IMR-90 (cell line): ENCODE measurements at regions not wholly inside any gene's neighbourhood (a gene's known extent, or its start where the extent isn't known, plus 50 kb on each side); places are given as distances from the start of the nearest gene placed in this dataset.

ENCODE experiments used
- ATAC-seq: fragments of 200-7000 bp; cut with Tn5 transposase; 2 replicates; pipeline ENCODE4 v1.9.1; 2020; ENCODE audit warnings: low read depth, mild to moderate bottlenecking, moderate library complexity
- BruUV-seq: library from RNA; stranded (reverse); fragments of 400-500 nt; replicated peaks from 2 replicates; lab custom pipeline; 2021; lab: Mats Ljungman, UMichigan
- CTCF ChIA-PET: fragments of 300-600 bp; formaldehyde crosslinking; extraction: SDS; loops from one replicate; lab custom pipeline; 2021; ENCODE audit warnings: antibody characterized with exemption; lab: Yijun Ruan, JAX
- POLR2A ChIA-PET: fragments of 300-600 bp; sonication (Branson Sonifier 250); formaldehyde crosslinking; loops from one replicate; lab custom pipeline; 2022; ENCODE audit warnings: antibody characterized with exemption; ENCODE audit not compliant: unreplicated experiment; lab: Charles Lee
- DNase-seq: peaks from one replicate; pipeline ENCODE4 v3.0.0; 2013
- H2AFZ ChIP-seq: replicated peaks from 2 replicates; pipeline ENCODE3; 2013; ENCODE audit warnings: low read length, mild to moderate bottlenecking; ENCODE audit not compliant: poor library complexity
- H2AK5ac ChIP-seq: 2 replicates; pipeline ENCODE4 v1.6.1; 2013; ENCODE audit warnings: low read depth, low read length, inconsistent platforms
- H2AK9ac ChIP-seq: replicated peaks from 2 replicates; pipeline ENCODE3; 2013; ENCODE audit warnings: mild to moderate bottlenecking, low read depth, low read length, moderate library complexity; ENCODE audit not compliant: poor library complexity
- H2BK120ac ChIP-seq: 2 replicates; pipeline ENCODE4 v1.6.1; 2013; ENCODE audit warnings: low read depth, low read length, inconsistent platforms
- H2BK15ac ChIP-seq: 3 replicates; pipeline ENCODE4 v1.6.1; 2013; ENCODE audit warnings: low read depth, low read length, inconsistent platforms
- H2BK20ac ChIP-seq: 2 replicates; pipeline ENCODE4 v1.6.1; 2013; ENCODE audit warnings: low read depth, mild to moderate bottlenecking, inconsistent platforms, low read length, moderate library complexity
- H2BK5ac ChIP-seq: 2 replicates; pipeline ENCODE4 v1.6.1; 2013; ENCODE audit warnings: mild to moderate bottlenecking, low read depth, low read length, inconsistent platforms; ENCODE audit not compliant: poor library complexity, severe bottlenecking
- H3K14ac ChIP-seq: replicated peaks from 2 replicates; pipeline ENCODE4 v1.6.1; 2013; ENCODE audit warnings: low read depth, low read length, inconsistent platforms
- H3K18ac ChIP-seq: 2 replicates; pipeline ENCODE4 v1.6.1; 2013; ENCODE audit warnings: low read depth, low read length, control low read depth
- H3K23ac ChIP-seq: 2 replicates; pipeline ENCODE4 v1.6.1; 2013; ENCODE audit warnings: low read depth, low read length, inconsistent platforms
- H3K27ac ChIP-seq: 2 replicates; pipeline ENCODE4 v1.5.1; 2013; ENCODE audit warnings: mild to moderate bottlenecking, control low read depth, low read length; ENCODE audit not compliant: insufficient read depth
- H3K27me3 ChIP-seq: 2 replicates; pipeline ENCODE4 v1.6.1; 2013; ENCODE audit warnings: low read length; ENCODE audit not compliant: control insufficient read depth, insufficient read depth
- H3K36me3 ChIP-seq: 2 replicates; pipeline ENCODE4 v1.6.1; 2013; ENCODE audit warnings: low read length, mixed read lengths; ENCODE audit not compliant: control insufficient read depth, insufficient read depth
- H3K4ac ChIP-seq: 2 replicates; pipeline ENCODE4 v1.6.1; 2013; ENCODE audit warnings: low read depth, low read length, inconsistent platforms
- H3K4me1 ChIP-seq: 2 replicates; pipeline ENCODE4 v1.6.1; 2013; ENCODE audit warnings: low read length, mixed read lengths; ENCODE audit not compliant: control insufficient read depth, insufficient read depth
- H3K4me2 ChIP-seq: 2 replicates; pipeline ENCODE4 v1.6.1; 2013; ENCODE audit warnings: low read depth, mild to moderate bottlenecking, control low read depth, low read length, moderate library complexity
- H3K4me3 ChIP-seq: 2 replicates; pipeline ENCODE4 v1.5.1; 2013; ENCODE audit warnings: low read depth, mild to moderate bottlenecking, control low read depth, low read length, moderate library complexity; ENCODE audit not compliant: insufficient read depth
- H3K56ac ChIP-seq: 2 replicates; pipeline ENCODE4 v1.6.1; 2013; ENCODE audit warnings: low read length, inconsistent platforms; ENCODE audit not compliant: insufficient read depth; ENCODE audit errors: extremely low read depth
- H3K79me1 ChIP-seq, 2 experiments: 2 replicates each; pipeline ENCODE4 v1.6.1; 2013; ENCODE audit warnings: low read length in 2 of 2, inconsistent platforms in 1 of 2, low read depth in 1 of 2
- H3K9ac ChIP-seq: 2 replicates; pipeline ENCODE4 v1.6.1; 2013; ENCODE audit warnings: low read depth, low read length, control low read depth
- H3K9me1 ChIP-seq: 2 replicates; pipeline ENCODE4 v1.6.1; 2013; ENCODE audit warnings: low read length, inconsistent platforms; ENCODE audit not compliant: insufficient read depth
- H3K9me3 ChIP-seq: 2 replicates; pipeline ENCODE4 v1.6.1; 2013; ENCODE audit warnings: low read length; ENCODE audit not compliant: control insufficient read depth, insufficient read depth
- H4K20me1 ChIP-seq: 2 replicates; pipeline ENCODE4 v1.6.1; 2013; ENCODE audit warnings: low read length, inconsistent platforms; ENCODE audit not compliant: insufficient read depth
- H4K5ac ChIP-seq: 2 replicates; pipeline ENCODE4 v1.6.1; 2013; ENCODE audit warnings: mild to moderate bottlenecking, low read depth, low read length, control low read depth
- H4K8ac ChIP-seq, 2 experiments: 2 replicates each; pipeline ENCODE4 v1.6.1; 2013; ENCODE audit warnings: low read depth in 2 of 2, low read length in 2 of 2, control low read depth in 1 of 2, inconsistent platforms in 1 of 2
- H4K91ac ChIP-seq: 2 replicates; pipeline ENCODE4 v1.6.1; 2013; ENCODE audit warnings: low read depth, low read length, inconsistent platforms; ENCODE audit not compliant: insufficient read depth
- CEBPB ChIP-seq: IDR thresholded peaks from 2 replicates; pipeline ENCODE4 v1.6.1; 2012; ENCODE audit warnings: low read depth, low read length, improper control_type of control experiment
- CTCF ChIP-seq: conservative IDR thresholded peaks from 2 replicates; pipeline ENCODE4 v1.5.1; 2012; ENCODE audit warnings: mild to moderate bottlenecking, low read depth, low read length, improper control_type of control experiment
- MAFK ChIP-seq: IDR thresholded peaks from 2 replicates; pipeline ENCODE4 v1.6.1; 2012; ENCODE audit warnings: low read depth, low read length, improper control_type of control experiment
- MAZ ChIP-seq: IDR thresholded peaks from 2 replicates; pipeline ENCODE4 v1.6.1; 2012; ENCODE audit warnings: low read depth, mild to moderate bottlenecking, low read length, improper control_type of control experiment, moderate library complexity, borderline replicate concordance
- MXI1 ChIP-seq: IDR thresholded peaks from 2 replicates; pipeline ENCODE4 v1.6.1; 2012; ENCODE audit warnings: low read depth, mild to moderate bottlenecking, low read length, moderate library complexity, borderline replicate concordance
- RAD21 ChIP-seq: IDR thresholded peaks from 2 replicates; pipeline ENCODE4 v1.6.1; 2012; ENCODE audit warnings: low read length, improper control_type of control experiment
- USF2 ChIP-seq: fragments of 150-350 bp; IDR thresholded peaks from 2 replicates; pipeline ENCODE4 v1.6.1; 2017; ENCODE audit warnings: mild to moderate bottlenecking, antibody characterized with exemption, low read length, low read depth
- WGBS, 2 experiments: methylation state at CpG; one replicate each; pipeline versions ENCODE4 v1.1.5 to v1.1.7; 2013; ENCODE audit warnings: missing lambda C conversion rate in 2 of 2; ENCODE audit not compliant: insufficient read length in 1 of 2; ENCODE audit errors: extremely low coverage in 2 of 2; 5-methylcytosine and 5-hydroxymethylcytosine counted together
- dilution Hi-C: fragments of 300-500 bp; cut with HindIII; formaldehyde crosslinking; loops from one replicate; pipeline ENCODE4 v1.14.3; 2018; ENCODE audit warnings: low sequenced_read_pairs; ENCODE audit not compliant: unreplicated experiment
- in situ Hi-C: fragments of 300-500 bp; cut with MboI; formaldehyde crosslinking; loops from 3 replicates; pipeline ENCODE4 v1.14.3; 2019; ENCODE audit warnings: low sequenced_read_pairs, inconsistent platforms, mixed read lengths
- intact Hi-C: fragments of 100-400 bp; cut with micrococcal nuclease; formaldehyde crosslinking; loops from 2 replicates; pipeline ENCODE4 v1.10.0; 2022

- Histone ChIP-seq H3K79me1 (no peaks in the 10 kb centered on the region), H3K9me3 (no peaks in the 10 kb centered on the region), H3K27ac (no peak overlapping the region), H3K36me3 (no peaks in the 10 kb centered on the region), H3K23ac (no peak overlapping the region), H2AFZ (no peak overlapping the region), H4K91ac (no peak overlapping the region), H3K4me2 (no peak overlapping the region), H2BK120ac (no peak overlapping the region), H3K27me3 (no peaks in the 10 kb centered on the region), H4K20me1 (no peaks in the 10 kb centered on the region), H3K9me1 (no peaks in the 10 kb centered on the region), H3K56ac (no peak overlapping the region), H4K8ac (no peak overlapping the region), H2BK15ac (no peak overlapping the region), H3K14ac (no peak overlapping the region), H3K4ac (no peak overlapping the region), H3K4me3 (no peak overlapping the region), H3K18ac (no peak overlapping the region), H2BK5ac (no peak overlapping the region), H4K5ac (no peak overlapping the region), H2AK9ac (no peak overlapping the region), H2BK20ac (no peak overlapping the region), H2AK5ac (no peak overlapping the region), H3K4me1 (no peaks in the 10 kb centered on the region), H3K9ac (no peak overlapping the region)
- intact Hi-C loops, result no loop called here
- DNase-seq (no peak), ATAC-seq (no peak)
- BruUV-seq, result no TSS peak
- in situ Hi-C loops, result no loop called here
- TF ChIP-seq MXI1 (no peak), USF2 (no peak), RAD21 (no peak), CEBPB (no peak), MAZ (no peak), MAFK (no peak), CTCF (no peak)
- ChIA-PET POLR2A (no interaction called here), CTCF (no interaction called here)
- dilution Hi-C loops, result no loop called here
- no CpG with 5 or more reads among the region's 1 CpG for WGBS, 2 experiments
These were observed 238.1 kb downstream of the FBXO8 start for GRCh38 chr4:174045381-174045780.
